GM06990 (cell line): ENCODE measurements at regions not wholly inside any gene's neighbourhood (a gene's known extent, or its start where the extent isn't known, plus 50 kb on each side); places are given as distances from the start of the nearest gene placed in this dataset.
"Not testable (repeated sequence)": the region's sequence is repeated elsewhere in the genome, so short reads cannot be mapped to it uniquely, and the experiment has no call there.

Experiments used
- DNase-seq: peaks from one replicate; pipeline ENCODE4 v3.0.0-alpha.2; 2011; ENCODE audit not compliant: insufficient read length; ENCODE audit errors: extremely low read depth
- H3K27me3 ChIP-seq: replicated peaks from 2 replicates; pipeline ENCODE4 v1.6.0; 2011; ENCODE audit warnings: low read length; ENCODE audit not compliant: control insufficient read depth, insufficient read depth
- H3K36me3 ChIP-seq: 2 replicates; pipeline ENCODE4 v1.5.1; 2011; ENCODE audit warnings: low read length; ENCODE audit not compliant: control insufficient read depth, insufficient read depth
- H3K4me3 ChIP-seq: replicated peaks from 2 replicates; pipeline ENCODE4 v1.5.1; 2011; ENCODE audit warnings: low read depth, mild to moderate bottlenecking, control low read depth, low read length
- CTCF ChIP-seq: IDR thresholded peaks from 2 replicates; pipeline ENCODE4 v1.5.1; 2011; ENCODE audit warnings: low read length, control low read depth, mild to moderate bottlenecking, inconsistent platforms; ENCODE audit not compliant: insufficient read depth, poor library complexity, severe bottlenecking

- DNase-seq = no peak
- H3K4me3 ChIP-seq = no peak overlapping the region
- no peaks in the 10 kb centered on the region for H3K27me3 ChIP-seq
- H3K36me3 ChIP-seq = no peaks in the 10 kb centered on the region
- no peak for TF ChIP-seq CTCF
Observed at GRCh38 chr13:99686944-99687411, 185.7 kb downstream of the TM9SF2 start.

GRCh38 chr13:99686157-99686572, 184.9 kb downstream of the TM9SF2 start:
- no peak for DNase-seq
- Histone ChIP-seq H3K36me3 (no peaks in the 10 kb centered on the region), H3K4me3 (no peak overlapping the region), H3K27me3 (no peaks in the 10 kb centered on the region)
- TF ChIP-seq CTCF = no peak

GRCh38 chr13:99681695-99682094, 180.4 kb downstream of the TM9SF2 start:
- no peak overlapping the region for H3K4me3 ChIP-seq
- no peaks in the 10 kb centered on the region for H3K27me3 ChIP-seq
- H3K36me3 ChIP-seq = no peaks in the 10 kb centered on the region
- DNase-seq = no peak
- TF ChIP-seq CTCF = no peak

GRCh38 chr13:99677116-99677951, 176.1 kb downstream of the TM9SF2 start:
- no peak for TF ChIP-seq CTCF
- DNase-seq = no peak
- no peaks in the 10 kb centered on the region for H3K36me3 ChIP-seq
- H3K27me3 ChIP-seq = no peaks in the 10 kb centered on the region
- H3K4me3 ChIP-seq = no peak overlapping the region

- no peak overlapping the region for H3K4me3 ChIP-seq
- H3K36me3 ChIP-seq = no peaks in the 10 kb centered on the region
- no peak for TF ChIP-seq CTCF
- H3K27me3 ChIP-seq = no peaks in the 10 kb centered on the region
- DNase-seq = no peak
Observed at GRCh38 chr13:99671746-99672145, 170.5 kb downstream of the TM9SF2 start.

- H3K27me3 ChIP-seq, DNase-seq, H3K4me3 ChIP-seq, H3K36me3 ChIP-seq: not testable (repeated sequence)
Observed at GRCh38 chr13:99669096-99669495, 167.8 kb downstream of the TM9SF2 start.
